BJ (cell line): ENCODE measurements at regions not wholly inside any gene's neighbourhood (a gene's known extent, or its start where the extent isn't known, plus 50 kb on each side); places are given as distances from the start of the nearest gene placed in this dataset.
A peak's percentile ranks its signal among the peaks of the same experiment; 100 is the strongest.
"Not testable (repeated sequence)": the region's sequence is repeated elsewhere in the genome, so short reads cannot be mapped to it uniquely, and the experiment has no call there.

Experiments
- CTCF ChIA-PET: fragments of 350-600 bp; formaldehyde crosslinking; extraction: SDS; loops from one replicate; lab custom pipeline; 2021; ENCODE audit warnings: antibody characterized with exemption, inconsistent platforms; lab: Yijun Ruan, JAX
- POLR2A ChIA-PET: fragments of 300-600 bp; sonication (Branson Sonifier 250); formaldehyde crosslinking; extraction: SDS; loops from one replicate; lab custom pipeline; 2021; ENCODE audit warnings: antibody characterized with exemption; lab: Charles Lee
- DNase-seq: peaks from one replicate; pipeline ENCODE4 v3.0.0-alpha.2; 2011; ENCODE audit warnings: low read depth
- H3K27me3 ChIP-seq: 2 replicates; pipeline ENCODE4 v1.6.0; 2011; ENCODE audit warnings: low read length; ENCODE audit not compliant: control insufficient read depth, insufficient read depth
- H3K36me3 ChIP-seq: 2 replicates; pipeline ENCODE4 v1.5.1; 2011; ENCODE audit warnings: low read length; ENCODE audit not compliant: control insufficient read depth, insufficient read depth
- H3K4me3 ChIP-seq: 2 replicates; pipeline ENCODE4 v1.5.1; 2011; ENCODE audit warnings: low read depth, mild to moderate bottlenecking, control low read depth, low read length
- CTCF ChIP-seq: IDR thresholded peaks from 2 replicates; pipeline ENCODE4 v1.5.1; 2011; ENCODE audit warnings: low read depth, mild to moderate bottlenecking, control low read depth, inconsistent platforms, low read length, moderate library complexity; ENCODE audit not compliant: insufficient read depth

DNA sequence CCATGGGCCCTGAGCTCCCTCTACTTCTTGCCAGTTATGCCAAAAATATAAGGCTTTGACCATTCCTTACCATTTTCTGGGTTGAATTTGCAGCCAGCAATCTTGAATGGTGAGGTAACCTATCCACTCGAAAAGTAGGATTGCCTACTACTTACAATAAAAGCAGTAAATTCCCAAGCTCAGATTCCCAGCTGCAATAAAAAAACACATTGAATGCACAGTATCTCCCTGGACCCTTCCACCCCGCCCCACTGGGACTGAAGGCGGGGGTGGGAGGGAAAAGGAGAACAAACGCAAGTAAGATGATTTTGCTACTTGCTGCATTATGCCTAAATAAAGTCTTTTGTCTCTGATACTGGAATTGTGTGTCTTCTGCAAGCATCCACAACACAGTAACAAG lies 301.9 kb downstream of the HGF start:
- ChIA-PET POLR2A (no interaction called here), CTCF (interaction anchor here (0.6 to 3.8 kb wide), 8 partner anchors 10 to 771 kb away, joined by 3 to 26 read pairs (median 6); no protein-coding TSS in a partner anchor)
- Histone ChIP-seq H3K4me3 (no peak overlapping the region), H3K27me3 (no peaks in the 10 kb centered on the region), H3K36me3 (no peaks in the 10 kb centered on the region)
- no peak for DNase-seq
- no peak for TF ChIP-seq CTCF

DNA sequence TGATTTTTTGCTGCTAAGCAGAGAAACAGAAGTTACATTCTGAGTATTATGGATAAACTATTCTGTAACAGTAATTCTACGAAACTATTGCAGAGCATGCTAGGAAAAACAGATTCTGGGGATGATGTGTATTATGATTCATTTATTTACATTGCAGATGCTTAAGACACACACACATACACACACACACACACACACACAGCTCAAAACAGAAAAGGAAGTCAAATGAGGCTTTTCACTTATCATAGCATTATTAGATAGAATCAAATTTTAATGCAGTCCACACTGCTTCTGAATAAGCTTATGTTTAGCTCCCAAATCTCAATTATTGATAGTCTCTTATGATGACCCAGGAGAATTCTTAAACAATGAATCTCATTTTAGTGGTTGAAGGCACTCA lies 307.2 kb downstream of the HGF start:
- DNase-seq: no peak
- TF ChIP-seq CTCF: no peak
- POLR2A ChIA-PET: interaction anchor here (0.7 kb wide), 1 partner anchor 652 kb away, joined by 3 read pairs; no protein-coding TSS in a partner anchor
- CTCF ChIA-PET: no interaction called here
- no peaks in the 10 kb centered on the region for H3K27me3 ChIP-seq
- H3K36me3 ChIP-seq: no peaks in the 10 kb centered on the region
- H3K4me3 ChIP-seq: no peak overlapping the region

- no peaks in the 10 kb centered on the region for H3K36me3 ChIP-seq
- no peak for DNase-seq
- no peak overlapping the region for H3K4me3 ChIP-seq
- TF ChIP-seq CTCF: no peak
- POLR2A ChIA-PET: no interaction called here
- H3K27me3 ChIP-seq: no peaks in the 10 kb centered on the region
- CTCF ChIA-PET: interaction anchor here (1.3 to 2.2 kb wide), 3 partner anchors 10 to 761 kb away, joined by 3 to 14 read pairs (median 4); no protein-coding TSS in a partner anchor
Measured at GRCh38 chr7:81460250-81461045, 309.4 kb downstream of the HGF start.

DNA sequence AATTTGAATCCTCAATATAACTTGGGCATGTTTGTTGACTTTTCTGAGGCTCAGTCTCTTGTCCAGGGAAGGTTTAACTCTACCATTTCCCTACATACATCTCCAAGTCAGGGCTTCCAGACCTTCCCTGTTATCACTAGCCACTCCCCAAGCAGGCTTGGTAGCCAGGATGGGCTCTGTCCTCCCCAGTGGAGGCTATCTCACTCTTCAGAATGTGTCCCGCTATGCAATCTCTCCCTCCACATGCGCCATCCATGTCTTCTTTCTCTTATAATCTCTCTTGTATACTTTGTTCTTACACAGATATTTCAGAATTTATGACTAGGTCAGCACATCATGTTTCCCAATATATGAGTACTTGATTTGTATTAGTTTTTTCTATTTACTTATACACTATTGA lies 310.4 kb downstream of the HGF start:
- ChIA-PET CTCF (interaction anchor here (1.0 kb wide), 1 partner anchor 764 kb away, joined by 4 read pairs; no protein-coding TSS in a partner anchor), POLR2A (no interaction called here)
- no peaks in the 10 kb centered on the region for H3K27me3 ChIP-seq
- H3K36me3 ChIP-seq: no peaks in the 10 kb centered on the region
- no peak overlapping the region for H3K4me3 ChIP-seq
- no peak for DNase-seq
- TF ChIP-seq CTCF: no peak

DNA sequence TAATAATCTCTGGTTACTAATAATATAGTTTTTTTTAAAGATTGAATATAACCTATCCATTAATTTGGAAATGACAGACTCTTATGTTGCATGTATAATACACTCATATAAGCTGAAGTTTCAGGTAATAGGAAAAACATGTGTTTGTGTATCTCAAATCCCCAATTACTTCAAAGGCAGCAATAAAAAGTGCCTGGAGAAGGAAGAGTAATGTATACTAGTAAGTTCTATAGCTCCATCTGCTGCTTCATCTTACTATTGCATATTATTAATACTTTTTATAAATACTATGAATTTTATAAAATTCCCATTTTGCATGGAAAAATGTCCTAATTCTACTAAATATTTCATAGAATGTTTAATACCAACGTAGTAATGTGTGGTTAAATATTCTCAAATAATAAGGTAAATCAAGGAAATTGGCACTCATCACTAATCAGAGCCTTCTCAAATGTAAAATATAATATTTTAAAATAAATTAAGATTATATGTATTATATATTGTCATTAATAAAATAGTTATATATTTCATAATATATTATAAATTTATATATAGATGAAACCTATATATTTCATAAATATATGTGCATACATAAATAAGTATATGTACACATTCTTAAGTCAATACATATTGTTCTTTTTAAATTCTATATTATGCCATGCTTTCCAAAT lies 311.9 kb downstream of the HGF start:
- H3K4me3 ChIP-seq: no peak overlapping the region
- POLR2A ChIA-PET: no interaction called here
- CTCF ChIA-PET: interaction anchor here (0.6 to 3.4 kb wide), 17 partner anchors 9 to 767 kb away, joined by 3 to 27 read pairs (median 4); partner anchors contain the start of gene SEMA3C
- H3K27me3 ChIP-seq: no peaks in the 10 kb centered on the region
- peak; percentile 43 for TF ChIP-seq CTCF
- no peaks in the 10 kb centered on the region for H3K36me3 ChIP-seq
- no peak for DNase-seq

GRCh38 chr7:81453770-81454169 lies 316.1 kb downstream of the HGF start:
- POLR2A ChIA-PET, H3K36me3 ChIP-seq, H3K4me3 ChIP-seq, H3K27me3 ChIP-seq, CTCF ChIA-PET, DNase-seq: not testable (repeated sequence)
